ENCODE measurements at regions not wholly inside any gene's neighbourhood (a gene's known extent, or its start where the extent isn't known, plus 50 kb on each side); places are given as distances from the start of the nearest gene placed in this dataset.

- DNase-seq: no peak
Observed at GRCh38 chr9:32218100-32218767, 166.2 kb upstream of the ACO1 start.

DNA sequence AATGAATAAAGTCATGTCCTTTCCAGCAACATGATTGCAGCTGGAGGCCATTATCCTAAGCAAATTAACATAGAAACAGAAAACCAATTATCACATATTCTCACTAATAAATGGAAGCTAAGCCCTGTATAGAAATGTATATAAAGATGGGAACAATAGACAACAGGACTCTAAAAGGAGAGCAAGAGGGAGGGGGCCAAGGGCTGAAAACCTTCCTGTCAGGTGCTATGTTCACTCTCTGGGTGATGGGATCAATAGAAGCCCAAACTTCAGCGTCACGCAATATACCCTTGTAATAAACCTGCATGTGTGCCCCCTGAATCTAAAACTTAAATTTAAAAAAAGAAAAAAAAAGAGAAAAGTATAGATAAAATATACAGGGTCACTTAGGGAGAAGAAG, 163.7 kb upstream of the ACO1 start:
- no peak for DNase-seq

GRCh38 chr9:32234451-32234850, 150.0 kb upstream of the ACO1 start:
- no peak for DNase-seq

DNA sequence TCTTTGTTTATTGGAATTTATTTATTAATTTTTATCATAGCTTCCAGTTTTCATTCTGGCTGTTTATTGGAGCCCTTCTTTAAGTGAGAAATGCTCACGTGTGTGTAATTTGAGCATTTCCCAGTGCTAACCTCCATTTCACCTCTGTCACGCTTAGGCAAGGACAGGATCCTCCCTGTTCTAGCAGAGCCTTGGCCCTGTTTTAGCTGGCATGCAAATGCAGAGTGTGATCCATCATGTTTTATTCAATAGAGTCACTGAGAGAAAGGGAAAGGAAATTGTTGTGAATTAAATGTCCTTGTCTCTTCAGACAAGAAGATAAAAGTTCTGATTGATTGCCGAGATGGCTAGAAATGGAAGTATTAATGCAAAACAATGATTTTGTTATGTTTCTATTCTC, 137.3 kb upstream of the ACO1 start:
- DNase-seq: no peak

- no peak for DNase-seq
Observed at GRCh38 chr9:32248189-32248712, 136.2 kb upstream of the ACO1 start.

GRCh38 chr9:32251539-32251938, 132.9 kb upstream of the ACO1 start:
- no peak for DNase-seq

GRCh38 chr9:32253731-32254130, 130.7 kb upstream of the ACO1 start:
- DNase-seq: no peak

DNA sequence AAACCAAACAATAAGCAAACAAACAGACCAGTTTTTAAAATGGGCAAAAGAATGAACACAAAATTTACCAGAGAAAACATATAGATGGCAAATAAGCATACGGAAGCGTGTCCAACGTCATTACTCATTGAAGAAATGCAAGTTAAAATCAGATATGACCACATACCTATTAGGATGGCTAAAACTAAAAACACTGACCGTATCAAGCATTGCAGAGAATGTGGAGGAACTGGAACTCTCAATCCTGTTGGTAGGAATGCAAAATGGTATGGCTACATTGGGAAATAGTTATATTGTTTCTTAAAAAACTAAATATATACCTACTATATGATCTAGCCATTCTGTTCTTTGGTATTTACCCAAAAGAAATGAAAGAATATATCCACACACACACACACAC, 129.4 kb upstream of the ACO1 start:
- DNase-seq: no peak

GRCh38 chr9:32258482-32258881, 126.0 kb upstream of the ACO1 start:
- no peak for DNase-seq

- no peak for DNase-seq
Observed at GRCh38 chr9:32260151-32260862, 124.1 kb upstream of the ACO1 start.

DNA sequence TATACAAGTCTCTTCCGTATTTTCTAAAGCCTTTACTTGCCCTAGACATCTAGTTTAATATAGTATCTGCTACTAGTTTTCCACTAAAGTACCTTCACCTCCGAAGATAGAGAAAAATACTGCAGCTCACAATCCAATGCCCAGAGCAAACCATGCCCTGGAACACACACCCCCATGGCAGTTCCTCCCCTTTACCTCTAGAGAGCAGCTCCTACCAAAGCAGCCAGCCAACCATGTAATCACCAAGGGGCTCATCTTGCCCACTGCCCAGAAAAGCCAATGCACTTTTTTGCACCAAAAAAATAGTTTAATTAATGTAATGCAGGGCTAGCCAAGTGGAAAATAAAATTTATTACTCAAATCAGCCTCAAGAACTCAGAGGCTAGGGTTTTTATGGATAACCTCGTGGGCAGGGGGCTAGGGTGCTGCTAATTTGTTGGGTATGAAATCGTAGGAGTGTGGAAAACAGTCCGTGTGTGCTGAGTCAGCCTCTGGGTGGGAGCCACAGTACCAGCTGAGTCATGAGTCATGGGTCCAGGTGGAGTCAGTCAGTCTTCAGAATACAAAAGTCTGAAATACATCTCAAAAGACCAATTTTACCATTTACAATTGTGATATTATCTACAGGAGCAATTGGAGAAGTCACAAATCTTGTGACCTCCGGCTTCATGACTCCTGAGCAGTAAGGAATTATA, 120.1 kb upstream of the ACO1 start:
- DNase-seq: no peak

GRCh38 chr9:32265037-32265436, 119.4 kb upstream of the ACO1 start:
- DNase-seq: no peak

GRCh38 chr9:32278991-32279390, 105.5 kb upstream of the ACO1 start:
- no peak for DNase-seq

DNA sequence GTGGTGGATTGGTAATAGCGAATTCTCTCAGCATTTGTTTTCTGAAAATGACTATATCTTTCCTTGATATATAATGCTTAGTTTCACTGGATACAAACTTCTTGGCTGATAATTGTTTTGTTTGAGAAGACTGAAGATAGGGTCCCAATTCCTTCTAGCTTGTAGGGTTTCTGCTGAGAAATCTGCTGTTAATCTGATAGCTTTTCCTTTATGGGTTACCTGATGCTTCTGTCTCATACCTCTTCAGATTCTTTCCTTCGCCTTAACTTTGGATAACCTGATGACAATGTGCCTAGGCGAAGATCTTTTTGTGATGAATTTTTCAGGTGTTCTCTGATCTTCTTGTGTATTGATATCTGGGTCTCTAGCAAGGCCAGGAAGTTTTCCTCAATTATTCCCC, 94.7 kb upstream of the ACO1 start:
- DNase-seq: no peak

DNA sequence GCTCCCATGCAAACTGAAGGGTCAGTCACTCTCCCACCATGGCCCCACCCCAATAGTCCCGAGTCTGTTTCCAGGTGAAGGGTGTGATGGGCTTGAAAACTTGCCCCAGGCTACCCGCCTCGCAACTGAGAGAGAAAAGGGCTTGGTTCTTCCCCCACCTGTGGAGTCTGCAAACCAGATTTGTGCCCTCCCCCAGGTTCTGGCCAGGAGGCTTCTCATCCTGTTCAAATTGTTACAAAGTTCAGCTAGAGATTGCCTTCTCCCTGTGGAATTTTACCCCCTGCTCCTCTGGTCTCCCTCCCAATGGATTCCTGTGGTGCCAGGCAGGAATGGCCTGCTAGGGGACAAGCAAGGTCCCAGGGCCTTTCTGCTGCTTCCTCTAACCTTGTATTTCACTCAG, 93.1 kb upstream of the ACO1 start:
- no peak for DNase-seq

DNA sequence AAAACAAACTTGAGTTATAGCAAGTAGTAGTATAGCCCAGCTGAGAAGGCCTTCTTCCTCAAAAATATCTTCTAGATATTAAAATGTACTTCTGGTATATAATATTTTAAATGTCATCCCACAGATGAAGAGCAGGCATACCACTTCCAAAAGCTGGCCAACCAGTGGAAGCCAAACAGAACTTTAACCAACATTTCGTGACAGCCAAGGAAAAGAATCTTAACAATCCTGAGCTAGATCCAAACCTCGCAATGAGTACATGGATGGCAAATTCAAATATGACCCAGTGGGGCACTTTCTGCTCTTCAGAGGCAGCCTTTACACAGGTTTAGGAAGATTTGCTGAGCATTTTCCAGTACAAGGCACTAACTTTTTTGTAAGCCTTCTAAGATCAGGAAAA, 91.8 kb upstream of the ACO1 start:
- no peak for DNase-seq

DNA sequence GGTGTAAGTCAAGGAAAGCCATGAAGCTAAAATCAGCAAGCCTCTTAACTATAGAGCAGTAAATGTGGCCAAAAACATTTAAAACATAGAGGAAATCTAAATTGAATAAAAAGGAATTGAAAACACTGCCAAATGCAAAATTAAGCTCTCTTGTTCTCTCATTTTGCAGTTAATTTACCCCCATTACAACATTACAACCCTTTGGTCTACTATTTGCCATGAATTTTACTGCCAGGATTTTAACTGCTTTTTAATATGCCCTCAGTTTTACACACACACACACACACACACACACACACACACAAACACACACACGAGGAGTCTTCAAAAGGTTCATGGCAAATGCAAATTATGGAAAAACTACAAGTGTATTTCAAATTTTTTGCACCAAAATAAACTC, 91.4 kb upstream of the ACO1 start:
- DNase-seq: no peak

- no peak for DNase-seq
Observed at GRCh38 chr9:32294106-32294505, 90.3 kb upstream of the ACO1 start.

DNA sequence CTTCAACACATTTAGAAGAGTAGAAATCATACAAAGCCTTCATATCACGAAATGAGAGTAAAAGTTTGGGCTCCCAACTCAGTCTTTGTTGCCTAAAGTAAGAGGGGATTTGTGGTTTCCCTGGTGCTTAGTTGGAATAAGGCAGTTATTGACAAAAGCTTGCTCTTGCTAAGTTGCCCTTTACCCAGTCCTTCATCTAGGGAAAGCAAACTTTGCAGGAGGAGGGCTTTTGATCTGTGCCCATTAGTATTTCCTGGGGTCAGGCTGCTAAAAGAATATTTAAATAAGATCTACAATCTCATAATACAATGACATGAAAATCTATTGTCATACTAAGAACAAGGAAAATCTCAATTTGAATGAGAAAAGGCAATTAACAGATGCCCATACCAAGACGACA, 84.1 kb upstream of the ACO1 start:
- DNase-seq: no peak

DNA sequence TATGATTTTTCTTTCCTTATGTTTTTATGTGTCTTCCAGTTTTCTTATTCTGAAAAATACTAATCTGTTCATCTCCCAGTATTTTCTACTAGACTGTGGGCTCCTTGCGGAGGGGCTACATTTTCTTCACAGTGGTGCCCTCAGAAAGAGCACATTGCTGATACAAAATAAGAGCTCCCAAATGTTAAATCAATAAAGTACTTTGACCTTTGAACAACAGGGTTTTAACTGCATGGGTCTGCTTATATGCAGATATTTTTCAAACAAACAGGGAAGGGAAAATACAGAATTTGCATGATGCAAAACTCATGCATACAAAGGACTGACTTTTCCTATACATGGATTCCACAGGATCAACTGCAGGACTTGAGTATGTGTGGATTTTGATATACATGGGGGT, 79.9 kb upstream of the ACO1 start:
- no peak for DNase-seq

DNA sequence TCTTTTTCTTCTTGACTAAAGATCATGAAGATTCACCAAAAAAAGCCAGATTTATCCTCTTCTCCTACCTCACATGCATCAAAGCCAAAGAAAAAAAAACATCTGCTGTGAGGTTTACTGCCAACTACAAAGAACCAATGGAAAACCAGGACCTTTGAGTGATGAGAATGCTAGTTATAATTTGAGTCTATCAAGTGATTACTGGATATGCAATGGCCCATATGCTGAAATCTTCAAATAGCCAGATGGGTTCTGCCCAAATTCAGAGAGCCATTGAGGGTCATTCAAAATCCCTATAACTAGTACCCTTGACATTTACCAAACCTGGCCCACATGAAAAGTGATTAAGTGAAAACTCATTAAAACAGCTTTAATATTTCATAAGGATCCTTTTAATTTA, 78.4 kb upstream of the ACO1 start:
- no peak for DNase-seq

DNA sequence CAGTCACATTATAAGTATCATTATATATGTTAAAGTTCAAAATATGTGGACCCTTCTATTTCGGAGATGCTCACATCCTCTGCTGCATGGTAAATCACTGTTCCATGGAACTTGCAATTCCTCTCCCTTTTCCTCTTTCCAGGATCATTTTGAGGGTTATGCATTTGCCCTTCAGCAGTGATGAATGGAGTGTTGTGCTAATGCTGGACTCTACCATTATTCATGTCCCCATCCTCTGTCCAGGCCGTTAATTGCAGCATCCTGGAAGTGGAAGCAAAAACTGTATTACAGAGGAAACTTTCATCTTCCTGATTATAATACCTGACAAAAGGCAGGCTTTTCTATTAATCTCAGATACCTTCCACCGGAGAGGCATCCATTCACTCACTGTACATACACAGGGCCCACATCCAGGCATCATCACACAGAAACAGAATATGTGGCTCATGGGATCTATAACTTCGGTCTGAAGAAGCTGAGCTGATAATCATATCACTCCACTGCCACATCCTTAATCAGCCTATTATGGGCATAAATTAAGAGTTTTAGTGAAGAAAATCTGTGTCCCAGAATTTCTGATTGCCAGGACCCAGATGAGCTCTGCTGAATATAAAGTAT, 65.0 kb upstream of the ACO1 start:
- DNase-seq: no peak

GRCh38 chr9:32322622-32323021, 61.8 kb upstream of the ACO1 start:
- DNase-seq: no peak

GRCh38 chr9:32326146-32326545, 58.3 kb upstream of the ACO1 start:
- DNase-seq: no peak
